ENCODE measurements at regions not wholly inside any gene's neighbourhood (a gene's known extent, or its start where the extent isn't known, plus 50 kb on each side); places are given as distances from the start of the nearest gene placed in this dataset.

GRCh38 chr3:127137113-127137512, 55.8 kb upstream of the PRR23E start:
- H3K4me1 ChIP-seq: peaks cover 13% of the 10 kb centered on the region
- intact Hi-C loops (cut with DNase I): no loop called here
- ATAC-seq (no peak), DNase-seq (no peak)
- H3K27me3 ChIP-seq: peaks cover 12% of the 10 kb centered on the region
- H3K36me3 ChIP-seq: no peaks in the 10 kb centered on the region
- no peaks in the 10 kb centered on the region for H3K9me3 ChIP-seq
- no peak overlapping the region for H3K4me3 ChIP-seq
- H3K27ac ChIP-seq: no peak overlapping the region
- TF ChIP-seq CTCF (IDR thresholded peaks at IDR 0.05): no peak

DNA sequence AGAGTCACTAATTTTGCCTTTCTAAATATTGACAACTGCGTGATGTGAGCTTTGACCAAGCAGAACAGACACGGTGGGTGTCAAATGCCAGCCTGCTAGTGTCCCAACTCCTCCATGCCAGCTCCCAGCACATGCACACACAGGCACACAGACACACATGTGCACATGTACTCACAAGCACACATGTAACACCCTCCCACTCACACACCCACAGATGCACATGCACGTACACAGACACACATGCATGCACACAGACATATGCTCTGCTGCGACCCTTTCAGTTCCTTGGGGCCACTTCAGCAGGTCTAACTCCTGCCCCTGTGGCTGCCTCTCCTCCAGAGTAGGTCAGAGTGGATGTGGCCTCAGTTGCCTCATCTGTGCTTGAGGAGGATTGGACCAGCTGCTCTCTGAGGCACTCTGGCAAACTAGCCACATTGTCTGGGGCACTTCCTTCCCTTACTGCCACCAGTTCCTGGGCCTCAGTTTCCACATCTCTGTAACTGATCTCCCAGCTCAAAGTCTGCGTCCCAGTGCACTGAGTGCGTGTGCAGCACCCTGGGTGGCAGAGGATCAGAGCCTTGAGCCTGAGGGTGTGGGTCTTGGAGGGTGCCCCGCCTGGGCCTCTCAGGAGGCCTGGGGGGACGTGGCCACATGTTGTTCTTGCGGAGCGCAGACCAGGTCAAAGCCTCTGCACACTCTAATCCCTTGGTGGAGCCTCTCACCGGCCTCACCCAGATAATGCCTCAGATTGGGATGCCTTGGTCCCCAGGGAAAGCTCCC, 55.0 kb upstream of the PRR23E start:
- intact Hi-C loops (cut with DNase I): no loop called here
- H3K36me3 ChIP-seq: no peaks in the 10 kb centered on the region
- ATAC-seq (no peak), DNase-seq (no peak)
- H3K4me3 ChIP-seq: no peak overlapping the region
- H3K27me3 ChIP-seq: peaks cover 12% of the 10 kb centered on the region
- no peak for TF ChIP-seq CTCF (IDR thresholded peaks at IDR 0.05)
- peaks cover 16% of the 10 kb centered on the region for H3K4me1 ChIP-seq
- H3K9me3 ChIP-seq: no peaks in the 10 kb centered on the region
- H3K27ac ChIP-seq: no peak overlapping the region

- Histone ChIP-seq H3K9me3 (no peaks in the 10 kb centered on the region), H3K36me3 (no peaks in the 10 kb centered on the region), H3K27me3 (peaks cover under 1% of the 10 kb centered on the region), H3K4me3 (no peak overlapping the region), H3K27ac (no peak overlapping the region), H3K4me1 (peaks cover 15% of the 10 kb centered on the region)
- no peak for TF ChIP-seq CTCF (IDR thresholded peaks at IDR 0.05)
- ATAC-seq (no peak), DNase-seq (no peak)
- intact Hi-C loops (cut with DNase I): no loop called here
Measured at GRCh38 chr3:127139601-127140500, 53.1 kb upstream of the PRR23E start.

DNA sequence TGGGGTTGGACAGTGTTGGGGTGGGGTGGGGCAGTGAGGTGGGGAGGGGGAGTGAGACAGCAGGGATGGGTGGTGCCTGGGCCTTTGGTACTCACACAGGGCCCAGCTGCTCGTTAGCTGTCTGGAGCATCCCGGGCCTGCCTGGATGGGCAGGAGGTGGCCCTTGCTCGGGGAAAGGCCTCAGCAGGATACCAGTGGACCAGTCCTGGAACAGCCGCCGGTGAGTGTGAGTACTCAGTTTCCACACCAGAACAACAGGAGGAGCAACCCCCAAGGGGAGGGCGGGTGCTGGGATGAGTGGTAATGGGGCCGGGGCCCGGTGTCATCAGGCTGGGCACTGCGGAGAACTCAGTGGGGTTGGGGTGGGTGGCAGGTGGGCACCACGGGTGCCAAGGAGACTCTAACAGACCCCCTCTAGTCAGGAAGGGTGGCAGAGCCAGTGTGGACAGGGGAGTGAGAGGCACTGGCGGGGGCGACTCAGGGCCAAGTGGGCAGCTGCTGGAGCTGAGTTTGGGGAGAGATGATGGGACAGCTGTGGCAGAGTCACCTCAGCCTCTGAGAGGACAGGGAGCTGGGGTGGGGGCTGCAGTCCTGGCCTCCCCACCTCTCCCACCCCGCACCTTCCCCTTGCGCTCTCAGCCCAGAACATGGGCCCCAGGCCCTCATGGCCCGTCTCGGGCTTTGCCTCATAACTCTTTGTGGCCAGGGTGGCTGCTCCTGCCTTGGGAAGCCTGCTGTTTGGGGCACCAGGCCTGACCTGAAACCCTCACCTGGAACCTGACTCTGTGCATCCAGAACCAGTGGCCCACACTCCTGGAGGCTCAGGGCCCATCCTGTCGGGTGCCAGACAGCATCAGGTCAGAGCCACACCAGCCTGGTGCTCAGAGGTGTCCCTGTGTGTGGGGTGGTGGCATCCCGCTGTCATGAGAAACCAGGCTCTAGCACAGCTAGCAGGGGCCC, 52.1 kb upstream of the PRR23E start:
- Histone ChIP-seq H3K36me3 (no peaks in the 10 kb centered on the region), H3K4me1 (peaks cover 8% of the 10 kb centered on the region), H3K9me3 (no peaks in the 10 kb centered on the region), H3K27me3 (no peaks in the 10 kb centered on the region), H3K4me3 (no peak overlapping the region), H3K27ac (no peak overlapping the region)
- intact Hi-C loops (cut with DNase I): no loop called here
- ATAC-seq (no peak), DNase-seq (no peak)
- no peak for TF ChIP-seq CTCF (IDR thresholded peaks at IDR 0.05)
